IMR-90 (cell line): ENCODE measurements at regions not wholly inside any gene's neighbourhood (a gene's known extent, or its start where the extent isn't known, plus 50 kb on each side); places are given as distances from the start of the nearest gene placed in this dataset.

Source experiments
- ATAC-seq: fragments of 200-7000 bp; cut with Tn5 transposase; 2 replicates; pipeline ENCODE4 v1.9.1; 2020; ENCODE audit warnings: low read depth, mild to moderate bottlenecking, moderate library complexity
- BruUV-seq: library from RNA; stranded (reverse); fragments of 400-500 nt; replicated peaks from 2 replicates; lab custom pipeline; 2021; lab: Mats Ljungman, UMichigan
- CTCF ChIA-PET: fragments of 300-600 bp; formaldehyde crosslinking; extraction: SDS; loops from one replicate; lab custom pipeline; 2021; ENCODE audit warnings: antibody characterized with exemption; lab: Yijun Ruan, JAX
- POLR2A ChIA-PET: fragments of 300-600 bp; sonication (Branson Sonifier 250); formaldehyde crosslinking; loops from one replicate; lab custom pipeline; 2022; ENCODE audit warnings: antibody characterized with exemption; ENCODE audit not compliant: unreplicated experiment; lab: Charles Lee
- DNase-seq: peaks from one replicate; pipeline ENCODE4 v3.0.0; 2013
- H2AFZ ChIP-seq: replicated peaks from 2 replicates; pipeline ENCODE3; 2013; ENCODE audit warnings: low read length, mild to moderate bottlenecking; ENCODE audit not compliant: poor library complexity
- H2AK5ac ChIP-seq: 2 replicates; pipeline ENCODE4 v1.6.1; 2013; ENCODE audit warnings: low read depth, low read length, inconsistent platforms
- H2AK9ac ChIP-seq: replicated peaks from 2 replicates; pipeline ENCODE3; 2013; ENCODE audit warnings: mild to moderate bottlenecking, low read depth, low read length, moderate library complexity; ENCODE audit not compliant: poor library complexity
- H2BK120ac ChIP-seq: 2 replicates; pipeline ENCODE4 v1.6.1; 2013; ENCODE audit warnings: low read depth, low read length, inconsistent platforms
- H2BK15ac ChIP-seq: 3 replicates; pipeline ENCODE4 v1.6.1; 2013; ENCODE audit warnings: low read depth, low read length, inconsistent platforms
- H2BK20ac ChIP-seq: 2 replicates; pipeline ENCODE4 v1.6.1; 2013; ENCODE audit warnings: low read depth, mild to moderate bottlenecking, inconsistent platforms, low read length, moderate library complexity
- H2BK5ac ChIP-seq: 2 replicates; pipeline ENCODE4 v1.6.1; 2013; ENCODE audit warnings: mild to moderate bottlenecking, low read depth, low read length, inconsistent platforms; ENCODE audit not compliant: poor library complexity, severe bottlenecking
- H3K14ac ChIP-seq: replicated peaks from 2 replicates; pipeline ENCODE4 v1.6.1; 2013; ENCODE audit warnings: low read depth, low read length, inconsistent platforms
- H3K18ac ChIP-seq: 2 replicates; pipeline ENCODE4 v1.6.1; 2013; ENCODE audit warnings: low read depth, low read length, control low read depth
- H3K23ac ChIP-seq: 2 replicates; pipeline ENCODE4 v1.6.1; 2013; ENCODE audit warnings: low read depth, low read length, inconsistent platforms
- H3K27ac ChIP-seq: 2 replicates; pipeline ENCODE4 v1.5.1; 2013; ENCODE audit warnings: mild to moderate bottlenecking, control low read depth, low read length; ENCODE audit not compliant: insufficient read depth
- H3K27me3 ChIP-seq: 2 replicates; pipeline ENCODE4 v1.6.1; 2013; ENCODE audit warnings: low read length; ENCODE audit not compliant: control insufficient read depth, insufficient read depth
- H3K36me3 ChIP-seq: 2 replicates; pipeline ENCODE4 v1.6.1; 2013; ENCODE audit warnings: low read length, mixed read lengths; ENCODE audit not compliant: control insufficient read depth, insufficient read depth
- H3K4ac ChIP-seq: 2 replicates; pipeline ENCODE4 v1.6.1; 2013; ENCODE audit warnings: low read depth, low read length, inconsistent platforms
- H3K4me1 ChIP-seq: 2 replicates; pipeline ENCODE4 v1.6.1; 2013; ENCODE audit warnings: low read length, mixed read lengths; ENCODE audit not compliant: control insufficient read depth, insufficient read depth
- H3K4me2 ChIP-seq: 2 replicates; pipeline ENCODE4 v1.6.1; 2013; ENCODE audit warnings: low read depth, mild to moderate bottlenecking, control low read depth, low read length, moderate library complexity
- H3K4me3 ChIP-seq: 2 replicates; pipeline ENCODE4 v1.5.1; 2013; ENCODE audit warnings: low read depth, mild to moderate bottlenecking, control low read depth, low read length, moderate library complexity; ENCODE audit not compliant: insufficient read depth
- H3K56ac ChIP-seq: 2 replicates; pipeline ENCODE4 v1.6.1; 2013; ENCODE audit warnings: low read length, inconsistent platforms; ENCODE audit not compliant: insufficient read depth; ENCODE audit errors: extremely low read depth
- H3K79me1 ChIP-seq, 2 experiments: 2 replicates each; pipeline ENCODE4 v1.6.1; 2013; ENCODE audit warnings: low read length in 2 of 2, inconsistent platforms in 1 of 2, low read depth in 1 of 2
- H3K9ac ChIP-seq: 2 replicates; pipeline ENCODE4 v1.6.1; 2013; ENCODE audit warnings: low read depth, low read length, control low read depth
- H3K9me1 ChIP-seq: 2 replicates; pipeline ENCODE4 v1.6.1; 2013; ENCODE audit warnings: low read length, inconsistent platforms; ENCODE audit not compliant: insufficient read depth
- H3K9me3 ChIP-seq: 2 replicates; pipeline ENCODE4 v1.6.1; 2013; ENCODE audit warnings: low read length; ENCODE audit not compliant: control insufficient read depth, insufficient read depth
- H4K20me1 ChIP-seq: 2 replicates; pipeline ENCODE4 v1.6.1; 2013; ENCODE audit warnings: low read length, inconsistent platforms; ENCODE audit not compliant: insufficient read depth
- H4K5ac ChIP-seq: 2 replicates; pipeline ENCODE4 v1.6.1; 2013; ENCODE audit warnings: mild to moderate bottlenecking, low read depth, low read length, control low read depth
- H4K8ac ChIP-seq, 2 experiments: 2 replicates each; pipeline ENCODE4 v1.6.1; 2013; ENCODE audit warnings: low read depth in 2 of 2, low read length in 2 of 2, control low read depth in 1 of 2, inconsistent platforms in 1 of 2
- H4K91ac ChIP-seq: 2 replicates; pipeline ENCODE4 v1.6.1; 2013; ENCODE audit warnings: low read depth, low read length, inconsistent platforms; ENCODE audit not compliant: insufficient read depth
- BHLHE40 ChIP-seq: fragments of 150-350 bp; IDR thresholded peaks from 2 replicates; pipeline ENCODE4 v1.6.1; 2016; ENCODE audit warnings: mild to moderate bottlenecking, low read depth, low read length
- CEBPB ChIP-seq: IDR thresholded peaks from 2 replicates; pipeline ENCODE4 v1.6.1; 2012; ENCODE audit warnings: low read depth, low read length, improper control_type of control experiment
- CHD1 ChIP-seq: IDR thresholded peaks from 2 replicates; pipeline ENCODE4 v1.6.1; 2012; ENCODE audit warnings: low read depth, low read length, improper control_type of control experiment
- CTCF ChIP-seq: conservative IDR thresholded peaks from 2 replicates; pipeline ENCODE4 v1.5.1; 2012; ENCODE audit warnings: mild to moderate bottlenecking, low read depth, low read length, improper control_type of control experiment
- ELK1 ChIP-seq: fragments of 150-350 bp; IDR thresholded peaks from 2 replicates; pipeline ENCODE4 v1.6.1; 2016; ENCODE audit warnings: low read depth, mild to moderate bottlenecking, low read length, moderate library complexity, borderline replicate concordance
- FOS ChIP-seq: fragments of 150-350 bp; IDR thresholded peaks from 2 replicates; pipeline ENCODE4 v1.6.1; 2016; ENCODE audit warnings: low read depth, low read length
- MAFK ChIP-seq: IDR thresholded peaks from 2 replicates; pipeline ENCODE4 v1.6.1; 2012; ENCODE audit warnings: low read depth, low read length, improper control_type of control experiment
- MAZ ChIP-seq: IDR thresholded peaks from 2 replicates; pipeline ENCODE4 v1.6.1; 2012; ENCODE audit warnings: low read depth, mild to moderate bottlenecking, low read length, improper control_type of control experiment, moderate library complexity, borderline replicate concordance
- MXI1 ChIP-seq: IDR thresholded peaks from 2 replicates; pipeline ENCODE4 v1.6.1; 2012; ENCODE audit warnings: low read depth, mild to moderate bottlenecking, low read length, moderate library complexity, borderline replicate concordance
- NFE2L2 ChIP-seq: fragments of 150-350 bp; IDR thresholded peaks from 2 replicates; pipeline ENCODE4 v1.6.1; 2016; ENCODE audit warnings: low read depth, mild to moderate bottlenecking, low read length
- POLR2A ChIP-seq: IDR thresholded peaks from 2 replicates; pipeline ENCODE4 v1.6.1; 2012; ENCODE audit warnings: mild to moderate bottlenecking, low read depth, low read length
- RAD21 ChIP-seq: IDR thresholded peaks from 2 replicates; pipeline ENCODE4 v1.6.1; 2012; ENCODE audit warnings: low read length, improper control_type of control experiment
- RCOR1 ChIP-seq: IDR thresholded peaks from 2 replicates; pipeline ENCODE4 v1.6.1; 2012; ENCODE audit warnings: mild to moderate bottlenecking, low read length, improper control_type of control experiment; ENCODE audit not compliant: insufficient replicate concordance
- RFX5 ChIP-seq: IDR thresholded peaks from 2 replicates; pipeline ENCODE4 v1.8.0; 2012; ENCODE audit warnings: low read depth, mild to moderate bottlenecking, low read length, moderate library complexity
- SMC3 ChIP-seq: fragments of 150-350 bp; IDR thresholded peaks from 2 replicates; pipeline ENCODE4 v1.6.1; 2016; ENCODE audit warnings: low read depth, mild to moderate bottlenecking, antibody characterized with exemption, low read length, moderate library complexity
- USF2 ChIP-seq: fragments of 150-350 bp; IDR thresholded peaks from 2 replicates; pipeline ENCODE4 v1.6.1; 2017; ENCODE audit warnings: mild to moderate bottlenecking, antibody characterized with exemption, low read length, low read depth
- WGBS, 2 experiments: methylation state at CpG; one replicate each; pipeline versions ENCODE4 v1.1.5 to v1.1.7; 2013; ENCODE audit warnings: missing lambda C conversion rate in 2 of 2; ENCODE audit not compliant: insufficient read length in 1 of 2; ENCODE audit errors: extremely low coverage in 2 of 2; 5-methylcytosine and 5-hydroxymethylcytosine counted together
- dilution Hi-C: fragments of 300-500 bp; cut with HindIII; formaldehyde crosslinking; loops from one replicate; pipeline ENCODE4 v1.14.3; 2018; ENCODE audit warnings: low sequenced_read_pairs; ENCODE audit not compliant: unreplicated experiment
- in situ Hi-C: fragments of 300-500 bp; cut with MboI; formaldehyde crosslinking; loops from 3 replicates; pipeline ENCODE4 v1.14.3; 2019; ENCODE audit warnings: low sequenced_read_pairs, inconsistent platforms, mixed read lengths
- intact Hi-C: fragments of 100-400 bp; cut with micrococcal nuclease; formaldehyde crosslinking; loops from 2 replicates; pipeline ENCODE4 v1.10.0; 2022

GRCh38 chr1:98497497-98497896, 164.0 kb upstream of the SNX7 start:
- DNase-seq (no peak), ATAC-seq (no peak)
- WGBS, 2 experiments = no CpG with 5 or more reads among the region's 2 CpGs
- no peak overlapping the region for H3K9ac ChIP-seq
- H3K36me3 ChIP-seq = no peaks in the 10 kb centered on the region
- H3K27ac ChIP-seq = no peak overlapping the region
- no peaks in the 10 kb centered on the region for H3K9me3 ChIP-seq
- no peaks in the 10 kb centered on the region for H3K79me1 ChIP-seq
- dilution Hi-C loops (no loop called here), in situ Hi-C loops (no loop called here), intact Hi-C loops (no loop called here)
- ChIA-PET CTCF (no interaction called here), POLR2A (no interaction called here)
- no peak overlapping the region for H4K91ac ChIP-seq
- no peak overlapping the region for H3K4ac ChIP-seq
- no peak overlapping the region for H2AK5ac ChIP-seq
- H3K56ac ChIP-seq = no peak overlapping the region
- no peak overlapping the region for H2BK120ac ChIP-seq
- H2BK5ac ChIP-seq = no peak overlapping the region
- no peaks in the 10 kb centered on the region for H3K27me3 ChIP-seq
- H4K20me1 ChIP-seq = no peaks in the 10 kb centered on the region
- H2BK20ac ChIP-seq = no peak overlapping the region
- H4K5ac ChIP-seq = no peak overlapping the region
- H3K4me2 ChIP-seq = no peak overlapping the region
- no peak overlapping the region for H3K18ac ChIP-seq
- H2AK9ac ChIP-seq = no peak overlapping the region
- H3K23ac ChIP-seq = no peak overlapping the region
- H3K4me1 ChIP-seq = no peaks in the 10 kb centered on the region
- no peaks in the 10 kb centered on the region for H3K9me1 ChIP-seq
- H4K8ac ChIP-seq = no peak overlapping the region
- no peak for TF ChIP-seq MXI1
- TF ChIP-seq POLR2A = no peak
- no peak for TF ChIP-seq BHLHE40
- no peak for TF ChIP-seq NFE2L2
- TF ChIP-seq CTCF = no peak
- TF ChIP-seq USF2 = no peak
- no peak for TF ChIP-seq CHD1
- no peak for TF ChIP-seq CEBPB
- no peak for TF ChIP-seq RCOR1
- no peak for TF ChIP-seq SMC3
- no peak for TF ChIP-seq FOS
- TF ChIP-seq MAZ = no peak
- TF ChIP-seq ELK1 = no peak
- no peak for TF ChIP-seq RAD21
- TF ChIP-seq RFX5 = no peak
- no peak for TF ChIP-seq MAFK
- H2AFZ ChIP-seq = no peak overlapping the region
- no peak overlapping the region for H3K4me3 ChIP-seq
- BruUV-seq = no TSS peak
- H3K14ac ChIP-seq = no peak overlapping the region
- H2BK15ac ChIP-seq = no peak overlapping the region
